ENCODE measurements at regions not wholly inside any gene's neighbourhood (a gene's known extent, or its start where the extent isn't known, plus 50 kb on each side); places are given as distances from the start of the nearest gene placed in this dataset.

DNA sequence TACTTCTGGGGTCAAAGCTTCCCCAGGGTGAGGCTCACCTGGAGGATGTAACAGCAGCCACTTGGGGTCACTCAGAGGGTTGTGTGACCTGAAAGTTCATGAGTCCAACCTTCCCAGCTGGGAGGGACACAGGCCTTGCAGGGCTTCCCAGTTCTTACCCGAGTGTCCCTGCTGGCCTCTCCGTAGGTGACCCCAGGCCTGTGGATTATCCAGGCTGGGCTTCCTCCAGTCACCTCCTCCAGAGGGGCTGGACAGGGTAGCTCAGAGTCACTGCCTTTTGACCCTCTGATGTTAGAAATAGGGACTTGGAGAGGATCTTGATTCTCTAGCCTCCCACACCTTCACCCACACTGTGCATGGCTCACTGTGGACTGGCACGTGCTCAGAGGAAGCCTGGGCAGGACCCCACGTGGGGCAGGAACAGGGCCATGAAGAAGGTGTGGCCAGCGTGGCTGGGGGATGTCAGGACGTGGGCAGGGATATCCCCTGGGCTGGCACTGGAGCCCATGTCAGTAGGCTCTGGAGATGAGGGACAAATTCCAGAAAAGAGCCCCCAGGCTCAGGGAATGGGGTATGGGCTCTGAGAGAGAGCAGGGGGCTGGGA, 131.8 kb downstream of the ACTL8 start:
- TF ChIP-seq CTCF (IDR thresholded peaks at IDR 0.05 in 8 of 11, conservative IDR thresholded peaks at IDR 0.05 in 3 of 11) (no peak), POLR2AphosphoS5 (IDR thresholded peaks at IDR 0.05) (no peak), POLR2A (IDR thresholded peaks at IDR 0.05) (no peak)

Measured in spleen (tissue), 7 donors.